ENCODE measurements at regions not wholly inside any gene's neighbourhood (a gene's known extent, or its start where the extent isn't known, plus 50 kb on each side); places are given as distances from the start of the nearest gene placed in this dataset.

DNA sequence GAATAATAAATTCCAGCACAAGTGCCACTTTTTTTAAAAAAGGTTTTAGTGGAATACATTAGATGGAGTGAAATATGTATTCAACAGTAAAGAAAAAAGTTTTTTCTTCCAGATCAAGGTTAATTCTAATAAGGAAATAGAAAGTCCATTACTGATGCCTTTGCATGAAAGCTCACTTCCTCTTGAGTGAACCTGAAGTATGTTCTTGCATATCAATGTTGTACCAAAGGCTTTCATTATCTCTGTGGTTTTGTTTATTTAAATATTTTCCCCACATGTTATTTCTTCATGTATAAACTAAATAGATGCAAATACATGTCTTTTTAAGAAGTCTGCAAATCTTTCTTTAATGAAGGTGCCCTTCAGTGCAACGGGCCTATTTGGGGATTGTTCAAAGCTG, 307.9 kb downstream of the C4orf33 start:
- no peak overlapping the region for H3K4me3 Mint-ChIP-seq
- no peak overlapping the region for H3K27ac Mint-ChIP-seq (ENCODE audit: low read depth)
- DNase-seq (ENCODE audit: low spot score in 2 of 2): no peak
- peaks cover 6% of the 10 kb centered on the region for H3K9me3 Mint-ChIP-seq
- no peaks in the 10 kb centered on the region for H3K4me1 Mint-ChIP-seq
- no peaks in the 10 kb centered on the region for H3K36me3 Mint-ChIP-seq (ENCODE audit: insufficient read depth)
- no peak for ATAC-seq (replicated peaks; ENCODE audit: extremely low read depth, poor library complexity, severe bottlenecking)
- H3K27me3 Mint-ChIP-seq: no peaks in the 10 kb centered on the region

DNA sequence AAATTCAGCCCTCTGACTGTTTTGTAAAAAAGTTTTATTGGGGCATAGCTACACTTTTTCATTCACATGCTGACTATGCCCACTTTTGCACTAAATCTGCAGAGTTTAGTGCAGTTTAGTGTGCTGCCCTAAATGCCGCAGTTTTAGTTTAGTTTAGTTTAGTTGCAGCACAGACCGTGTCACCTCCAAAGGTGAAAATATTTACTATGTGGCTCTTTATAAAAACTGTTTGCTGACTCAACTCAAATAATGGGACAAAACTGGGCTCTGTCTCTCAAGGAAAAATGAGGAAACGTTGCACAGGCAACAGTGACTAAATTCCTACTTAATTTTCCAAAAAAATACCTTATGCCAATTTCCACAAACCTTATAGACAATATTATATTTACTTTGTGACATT, 314.2 kb downstream of the C4orf33 start:
- ATAC-seq (replicated peaks; ENCODE audit: extremely low read depth, poor library complexity, severe bottlenecking) (no peak), DNase-seq (ENCODE audit: low spot score in 2 of 2) (no peak)
- H3K4me3 Mint-ChIP-seq: no peak overlapping the region
- H3K4me1 Mint-ChIP-seq: no peaks in the 10 kb centered on the region
- no peaks in the 10 kb centered on the region for H3K36me3 Mint-ChIP-seq (ENCODE audit: insufficient read depth)
- H3K27me3 Mint-ChIP-seq: no peaks in the 10 kb centered on the region
- no peak overlapping the region for H3K27ac Mint-ChIP-seq (ENCODE audit: low read depth)
- no peaks in the 10 kb centered on the region for H3K9me3 Mint-ChIP-seq

DNA sequence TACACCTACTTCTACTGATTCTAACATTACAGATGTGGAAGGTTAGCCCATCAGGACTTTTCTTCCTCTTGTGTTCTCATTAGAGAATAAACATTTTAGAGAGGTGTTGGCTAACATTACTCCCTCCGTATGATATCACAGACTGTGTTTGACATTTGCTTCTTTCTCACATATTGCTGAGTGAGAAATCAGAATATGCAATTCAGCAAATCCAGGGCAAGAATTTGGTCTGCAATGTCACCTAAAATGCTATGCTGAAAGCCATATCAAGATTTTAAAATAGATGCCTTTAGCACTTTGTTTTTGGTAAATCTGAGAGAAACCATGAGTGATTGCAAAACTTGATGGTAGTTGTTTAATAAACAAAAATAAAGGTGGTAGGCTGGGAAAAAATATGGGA, 319.1 kb downstream of the C4orf33 start:
- Mint-ChIP-seq H3K4me1 (no peaks in the 10 kb centered on the region), H3K27me3 (no peaks in the 10 kb centered on the region)

GRCh38 chr4:129420637-129421036, 324.7 kb downstream of the C4orf33 start:
- no peaks in the 10 kb centered on the region for H3K36me3 Mint-ChIP-seq (ENCODE audit: insufficient read depth)
- no peaks in the 10 kb centered on the region for H3K4me1 Mint-ChIP-seq
- no peak for DNase-seq (ENCODE audit: low spot score in 2 of 2)
- no peak overlapping the region for H3K27ac Mint-ChIP-seq (ENCODE audit: low read depth)
- no peak overlapping the region for H3K4me3 Mint-ChIP-seq
- H3K27me3 Mint-ChIP-seq: no peaks in the 10 kb centered on the region
- no peak for ATAC-seq (replicated peaks; ENCODE audit: extremely low read depth, poor library complexity, severe bottlenecking)
- H3K9me3 Mint-ChIP-seq: no peaks in the 10 kb centered on the region

More for the DNA sequence above, 319.1 kb downstream of the C4orf33 start:
- DNase-seq (ENCODE audit: low spot score in 2 of 2) (no peak), ATAC-seq (replicated peaks; ENCODE audit: extremely low read depth, poor library complexity, severe bottlenecking) (no peak)
- no peaks in the 10 kb centered on the region for H3K36me3 Mint-ChIP-seq (ENCODE audit: insufficient read depth)
- no peaks in the 10 kb centered on the region for H3K9me3 Mint-ChIP-seq
- no peak overlapping the region for H3K27ac Mint-ChIP-seq (ENCODE audit: low read depth)
- H3K4me3 Mint-ChIP-seq: no peak overlapping the region

DNA sequence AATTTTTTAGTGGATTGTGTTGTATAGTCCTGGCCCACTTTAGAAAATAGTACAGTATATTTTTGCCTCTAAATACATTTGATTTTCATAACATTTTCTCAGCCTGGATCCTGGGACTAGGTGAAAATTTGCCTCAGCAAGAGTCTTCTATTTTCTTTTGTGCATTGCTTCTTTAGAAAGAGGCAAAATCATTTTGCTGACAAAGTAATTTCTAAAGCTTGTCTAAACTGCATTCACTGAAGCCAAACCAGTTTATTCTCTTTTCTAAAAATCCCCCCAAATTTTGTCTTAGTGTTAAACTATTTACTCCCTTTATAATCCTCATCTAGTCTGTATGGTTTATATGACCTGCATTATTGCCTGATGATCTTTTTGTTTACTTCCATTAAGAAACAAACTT, 326.3 kb downstream of the C4orf33 start:
- DNase-seq (ENCODE audit: low spot score in 2 of 2) (no peak), ATAC-seq (replicated peaks; ENCODE audit: extremely low read depth, poor library complexity, severe bottlenecking) (no peak)
- no peak overlapping the region for H3K27ac Mint-ChIP-seq (ENCODE audit: low read depth)
- no peaks in the 10 kb centered on the region for H3K36me3 Mint-ChIP-seq (ENCODE audit: insufficient read depth)
- H3K27me3 Mint-ChIP-seq: no peaks in the 10 kb centered on the region
- no peak overlapping the region for H3K4me3 Mint-ChIP-seq
- H3K9me3 Mint-ChIP-seq: no peaks in the 10 kb centered on the region
- H3K4me1 Mint-ChIP-seq: no peaks in the 10 kb centered on the region

- H3K36me3 Mint-ChIP-seq (ENCODE audit: insufficient read depth): no peaks in the 10 kb centered on the region
- no peaks in the 10 kb centered on the region for H3K9me3 Mint-ChIP-seq
- ATAC-seq (replicated peaks; ENCODE audit: extremely low read depth, poor library complexity, severe bottlenecking) (no peak), DNase-seq (ENCODE audit: low spot score in 2 of 2) (no peak)
- no peaks in the 10 kb centered on the region for H3K4me1 Mint-ChIP-seq
- H3K27me3 Mint-ChIP-seq: no peaks in the 10 kb centered on the region
- no peak overlapping the region for H3K4me3 Mint-ChIP-seq
- H3K27ac Mint-ChIP-seq (ENCODE audit: low read depth): no peak overlapping the region
Measured at GRCh38 chr4:129428454-129428853, 332.5 kb downstream of the C4orf33 start.

DNA sequence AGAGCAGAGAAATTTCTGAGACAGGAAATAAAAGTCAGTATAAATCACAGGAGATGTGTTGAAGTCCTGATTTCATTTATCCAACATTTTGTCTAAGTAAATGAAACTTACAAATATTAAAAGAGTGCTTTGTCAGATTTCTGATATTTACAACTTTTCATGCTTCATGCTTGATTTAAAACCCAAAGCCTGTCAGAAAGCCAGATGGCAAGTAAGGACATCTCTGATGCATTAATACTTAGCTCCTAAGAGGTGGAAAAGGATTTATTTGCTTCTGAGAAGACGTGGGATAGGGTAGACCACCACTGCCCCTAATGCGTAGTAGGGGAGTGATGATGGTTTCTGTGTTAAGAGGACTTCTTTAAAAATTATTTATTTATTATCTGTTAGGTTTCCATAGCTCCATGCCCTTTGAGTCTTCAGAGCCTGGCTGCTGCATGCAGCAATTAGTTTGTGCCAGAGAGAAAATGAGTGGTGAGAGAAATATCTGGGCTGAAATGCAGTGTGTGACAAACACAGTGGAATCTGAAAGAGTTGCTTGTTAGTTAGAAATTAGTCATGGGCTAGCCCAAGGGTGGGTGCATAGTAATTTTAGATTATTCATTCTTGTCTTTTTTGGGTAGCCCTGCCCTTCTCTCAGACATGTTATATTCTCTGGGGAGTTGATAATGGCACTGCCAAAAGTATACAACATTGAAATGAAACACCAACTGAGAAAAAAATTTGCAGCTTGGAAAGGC, 333.8 kb downstream of the C4orf33 start:
- H3K27ac Mint-ChIP-seq (ENCODE audit: low read depth): no peak overlapping the region
- no peaks in the 10 kb centered on the region for H3K9me3 Mint-ChIP-seq
- H3K4me1 Mint-ChIP-seq: no peaks in the 10 kb centered on the region
- DNase-seq (ENCODE audit: low spot score in 2 of 2) (no peak), ATAC-seq (replicated peaks; ENCODE audit: extremely low read depth, poor library complexity, severe bottlenecking) (no peak)
- no peaks in the 10 kb centered on the region for H3K36me3 Mint-ChIP-seq (ENCODE audit: insufficient read depth)
- no peak overlapping the region for H3K4me3 Mint-ChIP-seq
- no peaks in the 10 kb centered on the region for H3K27me3 Mint-ChIP-seq

- H3K4me3 Mint-ChIP-seq: no peak overlapping the region
- no peak overlapping the region for H3K27ac Mint-ChIP-seq (ENCODE audit: low read depth)
- H3K27me3 Mint-ChIP-seq: no peaks in the 10 kb centered on the region
- no peaks in the 10 kb centered on the region for H3K9me3 Mint-ChIP-seq
- DNase-seq (ENCODE audit: low spot score in 2 of 2) (no peak), ATAC-seq (replicated peaks; ENCODE audit: extremely low read depth, poor library complexity, severe bottlenecking) (no peak)
- no peaks in the 10 kb centered on the region for H3K4me1 Mint-ChIP-seq
- H3K36me3 Mint-ChIP-seq (ENCODE audit: insufficient read depth): no peaks in the 10 kb centered on the region
Measured at GRCh38 chr4:129437347-129437746, 341.4 kb downstream of the C4orf33 start.

GRCh38 chr4:129438456-129438981, 342.6 kb downstream of the C4orf33 start:
- no peak for DNase-seq (ENCODE audit: low spot score in 2 of 2)
- no peak for ATAC-seq (replicated peaks; ENCODE audit: extremely low read depth, poor library complexity, severe bottlenecking)
- no peaks in the 10 kb centered on the region for H3K9me3 Mint-ChIP-seq
- no peaks in the 10 kb centered on the region for H3K4me1 Mint-ChIP-seq
- H3K27ac Mint-ChIP-seq (ENCODE audit: low read depth): no peak overlapping the region
- H3K4me3 Mint-ChIP-seq: no peak overlapping the region
- no peaks in the 10 kb centered on the region for H3K36me3 Mint-ChIP-seq (ENCODE audit: insufficient read depth)
- no peaks in the 10 kb centered on the region for H3K27me3 Mint-ChIP-seq

- no peak for ATAC-seq (replicated peaks; ENCODE audit: extremely low read depth, poor library complexity, severe bottlenecking)
- no peaks in the 10 kb centered on the region for H3K4me1 Mint-ChIP-seq
Measured at GRCh38 chr4:129446074-129446473, 350.1 kb downstream of the C4orf33 start.

GRCh38 chr4:129453524-129454200, 357.7 kb downstream of the C4orf33 start:
- Mint-ChIP-seq H3K4me1 (no peaks in the 10 kb centered on the region), H3K27ac (ENCODE audit: low read depth) (no peak overlapping the region), H3K4me3 (no peak overlapping the region), H3K9me3 (peaks cover 10% of the 10 kb centered on the region), H3K27me3 (no peaks in the 10 kb centered on the region), H3K36me3 (ENCODE audit: insufficient read depth) (no peaks in the 10 kb centered on the region)
- DNase-seq (ENCODE audit: low spot score in 2 of 2): no peak
- ATAC-seq (replicated peaks; ENCODE audit: extremely low read depth, poor library complexity, severe bottlenecking): no peak

More at GRCh38 chr4:129446074-129446473, 350.1 kb downstream of the C4orf33 start:
- DNase-seq (ENCODE audit: low spot score in 2 of 2): no peak
- no peak overlapping the region for H3K4me3 Mint-ChIP-seq
- no peak overlapping the region for H3K27ac Mint-ChIP-seq (ENCODE audit: low read depth)
- no peaks in the 10 kb centered on the region for H3K27me3 Mint-ChIP-seq
- H3K9me3 Mint-ChIP-seq: no peaks in the 10 kb centered on the region
- no peaks in the 10 kb centered on the region for H3K36me3 Mint-ChIP-seq (ENCODE audit: insufficient read depth)

DNA sequence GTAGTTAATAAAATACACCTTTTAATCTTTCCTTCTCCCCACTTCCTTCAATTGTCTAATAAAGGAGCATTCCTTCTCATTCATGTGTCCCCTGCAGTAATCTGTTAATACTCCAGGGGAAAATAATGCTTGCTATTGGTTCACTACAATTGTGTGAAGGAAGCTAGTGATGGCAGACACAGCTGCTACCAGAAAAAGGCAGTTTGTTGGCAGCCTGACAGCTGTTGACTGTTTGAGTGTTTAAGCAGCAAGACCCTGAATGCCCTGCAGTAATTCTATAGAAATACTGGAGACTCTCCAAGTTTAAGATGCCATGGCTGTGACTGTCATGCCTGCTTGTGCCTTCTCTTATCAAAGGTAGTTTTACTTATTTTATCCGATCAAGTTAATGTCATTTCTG, 359.5 kb downstream of the C4orf33 start:
- Mint-ChIP-seq H3K9me3 (peaks cover 15% of the 10 kb centered on the region), H3K27me3 (no peaks in the 10 kb centered on the region), H3K36me3 (ENCODE audit: insufficient read depth) (no peaks in the 10 kb centered on the region), H3K4me1 (no peaks in the 10 kb centered on the region), H3K27ac (ENCODE audit: low read depth) (no peak overlapping the region), H3K4me3 (no peak overlapping the region)
- no peak for ATAC-seq (replicated peaks; ENCODE audit: extremely low read depth, poor library complexity, severe bottlenecking)
- DNase-seq (ENCODE audit: low spot score in 2 of 2): no peak

DNA sequence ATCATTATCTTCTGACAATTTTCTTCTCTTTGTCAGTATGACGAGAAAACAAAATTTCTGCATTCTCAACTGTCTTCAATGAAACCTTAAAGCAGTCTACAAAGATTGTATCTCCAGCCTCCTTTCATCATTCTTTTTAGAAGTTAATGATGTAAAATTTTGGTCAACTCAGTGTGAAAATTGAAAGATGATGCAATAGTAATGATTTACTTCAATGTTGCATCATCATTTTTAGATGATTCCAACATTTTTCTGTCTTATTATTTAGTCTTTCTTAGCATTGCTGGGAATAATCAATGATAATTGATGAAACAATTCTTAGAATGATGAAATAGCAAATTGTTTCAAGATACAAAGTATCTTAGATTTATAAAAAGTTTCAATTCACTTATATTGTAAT, 372.7 kb downstream of the C4orf33 start:
- H3K4me3 Mint-ChIP-seq: no peak overlapping the region
- H3K27me3 Mint-ChIP-seq: no peaks in the 10 kb centered on the region
- H3K9me3 Mint-ChIP-seq: no peaks in the 10 kb centered on the region
- no peak for DNase-seq (ENCODE audit: low spot score in 2 of 2)
- no peak for ATAC-seq (replicated peaks; ENCODE audit: extremely low read depth, poor library complexity, severe bottlenecking)
- H3K27ac Mint-ChIP-seq (ENCODE audit: low read depth): no peak overlapping the region
- H3K36me3 Mint-ChIP-seq (ENCODE audit: insufficient read depth): no peaks in the 10 kb centered on the region
- H3K4me1 Mint-ChIP-seq: no peaks in the 10 kb centered on the region
